WTC11 (cell line): ENCODE measurements at regions not wholly inside any gene's neighbourhood (a gene's known extent, or its start where the extent isn't known, plus 50 kb on each side); places are given as distances from the start of the nearest gene placed in this dataset.

Experiments used
- ATAC-seq: fragments of 200-7000 bp; cut with Tn5 transposase; 2 replicates; pipeline ENCODE4 v1.10.0; 2021; ENCODE audit warnings: mild to moderate bottlenecking, moderate library complexity
- CTCF ChIA-PET: fragments of 300-600 bp; sonication (Branson Sonifier 250); formaldehyde crosslinking; loops from one replicate; lab custom pipeline; 2021; ENCODE audit warnings: antibody characterized with exemption; lab: Charles Lee
- POLR2A ChIA-PET: fragments of 350-600 bp; sonication (Branson Sonifier 250); formaldehyde crosslinking; loops from one replicate; lab custom pipeline; 2021; ENCODE audit warnings: antibody characterized with exemption; lab: Charles Lee
- DNase-seq: peaks from one replicate; pipeline ENCODE4 v3.0.0; 2021; ENCODE audit warnings: low spot score
- H3K27ac Mint-ChIP-seq: 2 replicates; pipeline ENCODE4 v1.8.0; 2021; ENCODE audit warnings: mixed read lengths
- H3K27me3 Mint-ChIP-seq: 2 replicates; pipeline ENCODE4 v1.8.0; 2021; ENCODE audit warnings: low read depth, mild to moderate bottlenecking, moderate library complexity, mixed read lengths
- H3K36me3 Mint-ChIP-seq: 2 replicates; pipeline ENCODE4 v1.8.0; 2021; ENCODE audit warnings: mixed read lengths
- H3K4me1 Mint-ChIP-seq: 2 replicates; pipeline ENCODE4 v1.8.0; 2022; ENCODE audit warnings: mixed read lengths
- H3K4me3 Mint-ChIP-seq: 2 replicates; pipeline ENCODE4 v1.8.0; 2021; ENCODE audit warnings: mild to moderate bottlenecking, moderate library complexity, mixed read lengths
- H3K9me3 Mint-ChIP-seq: 2 replicates; pipeline ENCODE4 v1.8.0; 2021; ENCODE audit warnings: mixed read lengths
- ATF2 ChIP-seq: sonication (generic); formaldehyde crosslinking; IDR thresholded peaks from 2 replicates; pipeline ENCODE4 v1.8.1; 2022; ENCODE audit warnings: low read depth, missing genetic modification reagents, borderline replicate concordance
- E2F4 ChIP-seq: sonication (generic); formaldehyde crosslinking; IDR thresholded peaks from 2 replicates; pipeline ENCODE4 v1.8.1; 2022; ENCODE audit warnings: low read depth, mild to moderate bottlenecking, moderate library complexity, missing genetic modification reagents, borderline replicate concordance
- FOXK1 ChIP-seq: sonication (generic); formaldehyde crosslinking; IDR thresholded peaks from 2 replicates; pipeline ENCODE4 v1.8.0; 2022; ENCODE audit warnings: mild to moderate bottlenecking, moderate library complexity, missing genetic modification reagents
- FOXP1 ChIP-seq: sonication (generic); formaldehyde crosslinking; IDR thresholded peaks from 2 replicates; pipeline ENCODE4 v1.8.0; 2022; ENCODE audit warnings: missing genetic modification reagents, mild to moderate bottlenecking, moderate library complexity, borderline replicate concordance
- GABPB1 ChIP-seq: sonication (generic); formaldehyde crosslinking; IDR thresholded peaks from 2 replicates; pipeline ENCODE4 v1.8.1; 2023; ENCODE audit warnings: mild to moderate bottlenecking, missing genetic modification reagents
- JAZF1 ChIP-seq: fragments of 250-450 bp; sonication (Bioruptor Pico); IDR thresholded peaks from 2 replicates; pipeline ENCODE4 v1.9.0; 2021; ENCODE audit warnings: moderate library complexity, mild to moderate bottlenecking, inconsistent platforms
- KAT7 ChIP-seq: sonication (generic); formaldehyde crosslinking; IDR thresholded peaks from 2 replicates; pipeline ENCODE4 v1.8.1; 2023; ENCODE audit warnings: missing genetic modification reagents, mild to moderate bottlenecking, borderline replicate concordance
- NFATC4 ChIP-seq: fragments of 250-450 bp; sonication (Bioruptor Pico); IDR thresholded peaks from 2 replicates; pipeline ENCODE4 v1.9.0; 2021; ENCODE audit warnings: mild to moderate bottlenecking
- NR1H2 ChIP-seq: sonication (generic); formaldehyde crosslinking; IDR thresholded peaks from 2 replicates; pipeline ENCODE4 v1.9.0; 2021; ENCODE audit warnings: mild to moderate bottlenecking, moderate library complexity, missing genetic modification reagents
- RELA ChIP-seq: sonication (generic); formaldehyde crosslinking; IDR thresholded peaks from 2 replicates; pipeline ENCODE4 v1.8.1; 2022; ENCODE audit warnings: missing genetic modification reagents, mild to moderate bottlenecking, borderline replicate concordance
- SP1 ChIP-seq: sonication (generic); formaldehyde crosslinking; conservative IDR thresholded peaks from 2 replicates; pipeline ENCODE4 v1.8.1; 2022; ENCODE audit warnings: missing genetic modification reagents
- ZNF263 ChIP-seq: sonication (generic); formaldehyde crosslinking; IDR thresholded peaks from 2 replicates; pipeline ENCODE4 v1.8.1; 2022; ENCODE audit warnings: low read depth, mild to moderate bottlenecking, moderate library complexity, missing genetic modification reagents
- ZNF281 ChIP-seq: sonication (generic); formaldehyde crosslinking; IDR thresholded peaks from 2 replicates; pipeline ENCODE4 v1.8.0; 2023; ENCODE audit warnings: mild to moderate bottlenecking, missing genetic modification reagents
- ZNF396 ChIP-seq: fragments of 250-450 bp; sonication (Bioruptor Pico); IDR thresholded peaks from 2 replicates; pipeline ENCODE4 v1.8.0; 2021; ENCODE audit warnings: mild to moderate bottlenecking, moderate library complexity, borderline replicate concordance
- TF ChIP-seq, protein P1 (sequence below): sonication (generic); formaldehyde crosslinking; IDR thresholded peaks from 2 replicates; pipeline ENCODE4 v1.8.0; 2022; ENCODE audit warnings: mild to moderate bottlenecking, missing genetic modification reagents
- TF ChIP-seq, protein P2 (sequence below): sonication (generic); formaldehyde crosslinking; IDR thresholded peaks from 2 replicates; pipeline ENCODE4 v1.8.0; 2022; ENCODE audit warnings: mild to moderate bottlenecking, missing genetic modification reagents
- TF ChIP-seq, protein P3 (sequence below): fragments of 250-450 bp; sonication (Bioruptor Pico); IDR thresholded peaks from 2 replicates; pipeline ENCODE4 v1.9.0; 2021; ENCODE audit warnings: mild to moderate bottlenecking
- TF ChIP-seq, protein P4 (sequence below): fragments of 200-600 bp; IDR thresholded peaks from 2 replicates; pipeline ENCODE4 v1.8.0; 2022; ENCODE audit warnings: antibody characterized with exemption

DNA sequence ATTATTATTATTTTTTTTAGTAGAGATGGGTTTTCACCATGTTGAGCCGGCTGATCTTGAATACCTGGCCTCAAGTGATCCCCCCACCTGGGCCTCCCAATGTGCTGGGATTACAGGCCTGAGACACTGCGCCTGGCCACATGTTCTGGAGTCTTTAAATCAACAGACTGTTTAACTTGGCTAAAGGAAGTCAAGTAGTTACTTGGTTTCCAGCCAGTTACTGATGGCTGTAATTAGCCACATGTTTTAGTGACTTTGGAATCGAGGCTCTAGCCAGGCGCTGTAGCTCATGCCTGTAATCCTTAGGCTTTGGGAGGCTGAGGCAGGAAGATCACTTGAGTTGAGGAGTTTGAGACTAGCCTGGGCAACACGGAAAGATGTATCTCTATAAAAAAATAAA, 699.2 kb upstream of the RBFOX1 start (continued):
- TF ChIP-seq ZNF281: no peak
- no peak for TF ChIP-seq FOXK1
- TF ChIP-seq, protein P1, sequence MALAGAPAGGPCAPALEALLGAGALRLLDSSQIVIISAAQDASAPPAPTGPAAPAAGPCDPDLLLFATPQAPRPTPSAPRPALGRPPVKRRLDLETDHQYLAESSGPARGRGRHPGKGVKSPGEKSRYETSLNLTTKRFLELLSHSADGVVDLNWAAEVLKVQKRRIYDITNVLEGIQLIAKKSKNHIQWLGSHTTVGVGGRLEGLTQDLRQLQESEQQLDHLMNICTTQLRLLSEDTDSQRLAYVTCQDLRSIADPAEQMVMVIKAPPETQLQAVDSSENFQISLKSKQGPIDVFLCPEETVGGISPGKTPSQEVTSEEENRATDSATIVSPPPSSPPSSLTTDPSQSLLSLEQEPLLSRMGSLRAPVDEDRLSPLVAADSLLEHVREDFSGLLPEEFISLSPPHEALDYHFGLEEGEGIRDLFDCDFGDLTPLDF (CRISPR knock-in tag): no peak
- no peak for TF ChIP-seq KAT7 (CRISPR knock-in tag)

DNA sequence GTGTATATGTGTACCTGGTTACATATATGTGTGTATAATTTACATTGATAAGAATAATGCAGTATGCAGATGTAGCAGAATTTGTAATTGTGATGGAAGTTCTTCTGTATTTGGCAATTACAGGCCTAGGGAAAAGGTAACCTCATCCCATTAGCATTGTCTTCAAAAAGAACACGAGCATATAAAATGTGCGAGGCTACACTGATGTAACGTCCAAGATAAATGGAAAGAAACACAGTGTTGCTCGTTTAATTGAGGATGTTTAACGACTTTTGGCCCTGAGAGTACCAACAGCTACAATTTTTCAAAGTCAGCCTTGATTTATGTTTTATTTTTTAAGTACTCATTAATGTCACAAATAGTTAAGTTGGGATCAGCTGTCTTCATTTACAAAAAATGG, 703.5 kb upstream of the RBFOX1 start:
- Mint-ChIP-seq H3K27ac (no peak overlapping the region), H3K27me3 (peaks cover 15% of the 10 kb centered on the region)
- CTCF ChIA-PET: no interaction called here
- POLR2A ChIA-PET: no interaction called here
- TF ChIP-seq JAZF1 (CRISPR knock-in tag) (no peak), E2F4 (CRISPR knock-in tag) (no peak)
- TF ChIP-seq, protein P2, sequence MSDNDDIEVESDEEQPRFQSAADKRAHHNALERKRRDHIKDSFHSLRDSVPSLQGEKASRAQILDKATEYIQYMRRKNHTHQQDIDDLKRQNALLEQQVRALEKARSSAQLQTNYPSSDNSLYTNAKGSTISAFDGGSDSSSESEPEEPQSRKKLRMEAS (CRISPR knock-in tag): no peak
- TF ChIP-seq, all 79 proteins: peak for 0
- Mint-ChIP-seq H3K4me3 (no peak overlapping the region), H3K4me1 (no peaks in the 10 kb centered on the region), H3K36me3 (peaks cover 69% of the 10 kb centered on the region), H3K9me3 (peaks cover 84% of the 10 kb centered on the region)
- ATAC-seq (no peak), DNase-seq (no peak)

DNA sequence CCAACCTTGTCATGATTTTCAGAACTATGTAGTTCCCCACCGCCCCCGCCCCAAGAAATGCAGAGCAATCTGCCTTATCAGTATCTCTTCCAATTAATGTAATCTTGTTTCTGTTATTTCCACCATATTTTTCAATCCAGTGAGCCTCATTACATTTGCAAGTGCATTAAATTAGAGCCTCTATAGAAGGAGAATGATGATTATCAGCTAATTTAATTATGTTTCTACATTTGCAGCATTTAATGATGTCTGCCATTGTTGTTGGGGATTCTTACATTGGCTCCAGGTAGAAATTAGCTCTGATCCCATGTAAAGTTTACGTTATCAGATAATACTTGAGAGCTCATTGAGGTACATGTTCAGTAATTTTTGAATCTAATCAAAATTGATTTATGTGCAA, 707.0 kb upstream of the RBFOX1 start:
- no peak for TF ChIP-seq ATF2 (CRISPR knock-in tag)
- TF ChIP-seq, protein P3, sequence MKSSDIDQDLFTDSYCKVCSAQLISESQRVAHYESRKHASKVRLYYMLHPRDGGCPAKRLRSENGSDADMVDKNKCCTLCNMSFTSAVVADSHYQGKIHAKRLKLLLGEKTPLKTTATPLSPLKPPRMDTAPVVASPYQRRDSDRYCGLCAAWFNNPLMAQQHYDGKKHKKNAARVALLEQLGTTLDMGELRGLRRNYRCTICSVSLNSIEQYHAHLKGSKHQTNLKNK (CRISPR knock-in tag): no peak
- no peak for TF ChIP-seq ZNF396 (CRISPR knock-in tag)
- TF ChIP-seq NFATC4: no peak
- TF ChIP-seq SP1 (CRISPR knock-in tag): no peak
- no peak for TF ChIP-seq GABPB1 (CRISPR knock-in tag)
- TF ChIP-seq, protein P4, sequence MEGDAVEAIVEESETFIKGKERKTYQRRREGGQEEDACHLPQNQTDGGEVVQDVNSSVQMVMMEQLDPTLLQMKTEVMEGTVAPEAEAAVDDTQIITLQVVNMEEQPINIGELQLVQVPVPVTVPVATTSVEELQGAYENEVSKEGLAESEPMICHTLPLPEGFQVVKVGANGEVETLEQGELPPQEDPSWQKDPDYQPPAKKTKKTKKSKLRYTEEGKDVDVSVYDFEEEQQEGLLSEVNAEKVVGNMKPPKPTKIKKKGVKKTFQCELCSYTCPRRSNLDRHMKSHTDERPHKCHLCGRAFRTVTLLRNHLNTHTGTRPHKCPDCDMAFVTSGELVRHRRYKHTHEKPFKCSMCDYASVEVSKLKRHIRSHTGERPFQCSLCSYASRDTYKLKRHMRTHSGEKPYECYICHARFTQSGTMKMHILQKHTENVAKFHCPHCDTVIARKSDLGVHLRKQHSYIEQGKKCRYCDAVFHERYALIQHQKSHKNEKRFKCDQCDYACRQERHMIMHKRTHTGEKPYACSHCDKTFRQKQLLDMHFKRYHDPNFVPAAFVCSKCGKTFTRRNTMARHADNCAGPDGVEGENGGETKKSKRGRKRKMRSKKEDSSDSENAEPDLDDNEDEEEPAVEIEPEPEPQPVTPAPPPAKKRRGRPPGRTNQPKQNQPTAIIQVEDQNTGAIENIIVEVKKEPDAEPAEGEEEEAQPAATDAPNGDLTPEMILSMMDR: no peak
- TF ChIP-seq ZNF263: no peak
- no peak for TF ChIP-seq RELA (CRISPR knock-in tag)
- no peak for TF ChIP-seq NR1H2 (CRISPR knock-in tag)
- no peak for TF ChIP-seq FOXP1 (CRISPR knock-in tag)
- peaks cover 79% of the 10 kb centered on the region for H3K9me3 Mint-ChIP-seq
- no peak overlapping the region for H3K4me3 Mint-ChIP-seq
- DNase-seq: no peak
- H3K36me3 Mint-ChIP-seq: peaks cover 73% of the 10 kb centered on the region
- no peak overlapping the region for H3K27ac Mint-ChIP-seq
- ChIA-PET CTCF (no interaction called here), POLR2A (no interaction called here)
- no peaks in the 10 kb centered on the region for H3K4me1 Mint-ChIP-seq
- peaks cover 15% of the 10 kb centered on the region for H3K27me3 Mint-ChIP-seq
- ATAC-seq: no peak
